Gastrocnemius medialis (tissue), 4 donors: ENCODE measurements at regions not wholly inside any gene's neighbourhood (a gene's known extent, or its start where the extent isn't known, plus 50 kb on each side); places are given as distances from the start of the nearest gene placed in this dataset.

Source experiments
- POLR2A ChIP-seq, 2 donors: fragments of 450-650 bp; IDR thresholded peaks; one replicate each; pipeline ENCODE4 v1.6.1; 2017; ENCODE audit warnings: antibody characterized with exemption in 2 of 2, mild to moderate bottlenecking in 2 of 2, moderate library complexity in 2 of 2
- TF ChIP-seq, protein P1 (sequence below), 5 experiments: fragments of 450-650 bp in 3 of 5; fragments of 200-600 bp in 2 of 5; sonication (generic) in 2 of 5; IDR thresholded peaks in 4 of 5; conservative IDR thresholded peaks in 1 of 5; 1 replicate in 4 of 5; 2 replicates in 1 of 5; pipeline ENCODE4 v1.5.1; 2016 to 2019; ENCODE audit warnings: antibody characterized with exemption in 5 of 5, mild to moderate bottlenecking in 3 of 5, moderate library complexity in 3 of 5

DNA sequence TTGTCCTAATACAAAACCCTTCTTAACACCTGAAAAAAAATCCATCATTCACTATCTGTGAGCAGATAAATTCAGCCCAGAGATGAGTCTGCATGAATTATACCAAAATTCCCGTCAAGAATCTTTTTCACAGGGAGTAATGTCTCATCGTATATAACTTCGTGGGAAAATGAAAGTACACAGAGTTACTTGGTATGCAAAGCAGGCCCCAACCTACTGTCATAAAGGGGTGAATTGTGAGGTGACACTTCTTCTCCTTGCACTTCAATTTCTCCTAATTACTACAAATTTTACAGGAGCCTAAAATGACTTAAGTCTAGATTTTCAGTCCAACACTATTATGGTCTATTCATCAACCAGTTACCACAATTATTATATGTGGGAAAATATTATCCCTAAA lies 84.6 kb upstream of the CDH20 start:
- TF ChIP-seq POLR2A (IDR thresholded peaks at IDR 0.05), result no peak
- TF ChIP-seq, protein P1, sequence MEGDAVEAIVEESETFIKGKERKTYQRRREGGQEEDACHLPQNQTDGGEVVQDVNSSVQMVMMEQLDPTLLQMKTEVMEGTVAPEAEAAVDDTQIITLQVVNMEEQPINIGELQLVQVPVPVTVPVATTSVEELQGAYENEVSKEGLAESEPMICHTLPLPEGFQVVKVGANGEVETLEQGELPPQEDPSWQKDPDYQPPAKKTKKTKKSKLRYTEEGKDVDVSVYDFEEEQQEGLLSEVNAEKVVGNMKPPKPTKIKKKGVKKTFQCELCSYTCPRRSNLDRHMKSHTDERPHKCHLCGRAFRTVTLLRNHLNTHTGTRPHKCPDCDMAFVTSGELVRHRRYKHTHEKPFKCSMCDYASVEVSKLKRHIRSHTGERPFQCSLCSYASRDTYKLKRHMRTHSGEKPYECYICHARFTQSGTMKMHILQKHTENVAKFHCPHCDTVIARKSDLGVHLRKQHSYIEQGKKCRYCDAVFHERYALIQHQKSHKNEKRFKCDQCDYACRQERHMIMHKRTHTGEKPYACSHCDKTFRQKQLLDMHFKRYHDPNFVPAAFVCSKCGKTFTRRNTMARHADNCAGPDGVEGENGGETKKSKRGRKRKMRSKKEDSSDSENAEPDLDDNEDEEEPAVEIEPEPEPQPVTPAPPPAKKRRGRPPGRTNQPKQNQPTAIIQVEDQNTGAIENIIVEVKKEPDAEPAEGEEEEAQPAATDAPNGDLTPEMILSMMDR (IDR thresholded peaks at IDR 0.05 in 4 of 5, conservative IDR thresholded peaks at IDR 0.05 in 1 of 5), result no peak
